ENCODE measurements at regions not wholly inside any gene's neighbourhood (a gene's known extent, or its start where the extent isn't known, plus 50 kb on each side); places are given as distances from the start of the nearest gene placed in this dataset.

GRCh38 chr1:177710696-177711620, 258.9 kb downstream of the SEC16B start:
- no peak for TF ChIP-seq POLR2A (IDR thresholded peaks at IDR 0.05)
- TF ChIP-seq POLR2AphosphoS5 (IDR thresholded peaks at IDR 0.05): no peak
